IPS-15b (cell line): ENCODE measurements at regions not wholly inside any gene's neighbourhood (a gene's known extent, or its start where the extent isn't known, plus 50 kb on each side); places are given as distances from the start of the nearest gene placed in this dataset.
"Not testable (repeated sequence)": the region's sequence is repeated elsewhere in the genome, so short reads cannot be mapped to it uniquely, and the experiment has no call there.

Experiments used
- H3K27me3 ChIP-seq: one replicate; pipeline ENCODE4 v1.6.1; 2013; ENCODE audit warnings: low read length; ENCODE audit not compliant: control insufficient read depth, insufficient read depth
- H3K36me3 ChIP-seq: one replicate; pipeline ENCODE4 v1.6.1; 2013; ENCODE audit warnings: low read length; ENCODE audit not compliant: control insufficient read depth, insufficient read depth
- H3K4me1 ChIP-seq: one replicate; pipeline ENCODE4 v1.6.1; 2013; ENCODE audit warnings: mild to moderate bottlenecking, low read length; ENCODE audit not compliant: control insufficient read depth, insufficient read depth
- H3K4me3 ChIP-seq: one replicate; pipeline ENCODE4 v1.5.1; 2013; ENCODE audit warnings: low read depth, low read length
- H3K9ac ChIP-seq: one replicate; pipeline ENCODE4 v1.6.1; 2013; ENCODE audit warnings: low read depth, mild to moderate bottlenecking, low read length
- H3K9me3 ChIP-seq: one replicate; pipeline ENCODE4 v1.6.1; 2013; ENCODE audit warnings: mild to moderate bottlenecking, low read length; ENCODE audit not compliant: control insufficient read depth, insufficient read depth

DNA sequence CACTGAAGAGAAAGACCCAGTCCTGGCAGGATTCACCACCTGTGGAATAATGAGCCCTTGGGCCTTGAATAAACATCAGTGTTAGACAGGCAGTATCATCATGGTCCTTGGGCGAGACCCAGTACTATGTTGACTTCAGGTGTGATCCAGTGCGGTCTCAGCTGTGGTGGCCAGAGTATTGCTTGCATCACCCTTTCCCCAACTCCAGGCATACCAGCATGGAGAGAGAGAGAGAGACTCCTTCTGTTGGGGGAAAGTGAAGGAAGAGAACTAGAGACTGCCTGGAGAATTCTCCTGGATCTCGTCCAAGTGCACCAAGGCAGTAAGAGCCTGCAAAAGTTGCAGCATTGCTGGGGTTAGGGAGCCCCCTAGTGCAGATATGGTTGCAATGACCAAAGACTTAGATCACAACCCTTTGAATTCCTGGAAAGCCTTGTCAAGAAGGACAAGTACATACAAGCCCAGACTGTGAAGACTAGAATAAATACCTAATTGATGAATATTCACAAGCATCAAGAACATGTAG, 61.1 kb upstream of the VAMP7 start:
- no peak overlapping the region for H3K9ac ChIP-seq
- peaks cover 3% of the 10 kb centered on the region for H3K4me1 ChIP-seq
- no peaks in the 10 kb centered on the region for H3K9me3 ChIP-seq
- no peak overlapping the region for H3K4me3 ChIP-seq
- no peaks in the 10 kb centered on the region for H3K27me3 ChIP-seq
- no peaks in the 10 kb centered on the region for H3K36me3 ChIP-seq

- no peaks in the 10 kb centered on the region for H3K9me3 ChIP-seq
- peaks cover 3% of the 10 kb centered on the region for H3K4me1 ChIP-seq
- H3K4me3 ChIP-seq = no peak overlapping the region
- H3K27me3 ChIP-seq = no peaks in the 10 kb centered on the region
- no peak overlapping the region for H3K9ac ChIP-seq
- no peaks in the 10 kb centered on the region for H3K36me3 ChIP-seq
These were observed 61.6 kb upstream of the VAMP7 start for GRCh38 chrX:155819525-155819924.

DNA sequence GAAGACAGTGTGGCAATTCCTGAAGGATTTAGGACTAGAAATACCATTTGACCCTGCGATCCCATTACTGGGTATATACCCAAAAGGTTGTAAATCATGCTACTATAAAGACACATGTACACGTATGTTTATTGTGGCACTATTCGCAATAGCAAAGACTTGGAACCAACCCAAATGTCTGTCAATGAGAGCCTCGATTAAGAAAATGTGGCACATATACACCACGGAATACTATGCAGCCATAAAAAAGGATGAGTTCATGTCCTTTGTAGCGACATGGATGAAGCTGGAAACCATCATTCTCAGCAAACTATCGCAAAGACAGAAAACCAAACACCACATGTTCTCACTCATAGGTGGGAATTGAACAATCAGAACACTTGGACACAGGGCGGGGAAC, 66.8 kb upstream of the VAMP7 start:
- H3K27me3 ChIP-seq, H3K4me3 ChIP-seq, H3K9me3 ChIP-seq, H3K4me1 ChIP-seq, H3K9ac ChIP-seq, H3K36me3 ChIP-seq: not testable (repeated sequence)

DNA sequence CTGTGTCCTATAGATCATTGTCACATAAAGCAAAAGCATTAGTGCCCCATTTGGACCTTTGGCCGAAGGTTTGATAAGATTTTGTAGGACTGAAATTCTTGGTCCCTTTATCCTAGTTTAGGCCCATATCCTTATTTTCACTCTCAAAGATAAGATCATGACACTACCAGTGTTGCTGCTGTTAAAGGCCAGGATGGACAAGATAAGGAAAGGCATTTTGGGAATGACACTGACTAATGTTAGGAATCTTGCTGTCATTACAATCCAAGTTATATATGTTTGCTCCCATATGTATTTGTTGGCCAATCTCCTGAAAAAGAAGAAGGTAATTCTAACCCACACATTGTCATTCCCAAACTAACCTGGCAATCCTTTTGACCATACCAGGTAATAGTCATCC, 101.3 kb upstream of the VAMP7 start:
- Histone ChIP-seq H3K27me3 (no peaks in the 10 kb centered on the region), H3K4me1 (no peaks in the 10 kb centered on the region), H3K4me3 (no peak overlapping the region), H3K9ac (no peak overlapping the region), H3K36me3 (no peaks in the 10 kb centered on the region), H3K9me3 (peaks cover 3% of the 10 kb centered on the region)

DNA sequence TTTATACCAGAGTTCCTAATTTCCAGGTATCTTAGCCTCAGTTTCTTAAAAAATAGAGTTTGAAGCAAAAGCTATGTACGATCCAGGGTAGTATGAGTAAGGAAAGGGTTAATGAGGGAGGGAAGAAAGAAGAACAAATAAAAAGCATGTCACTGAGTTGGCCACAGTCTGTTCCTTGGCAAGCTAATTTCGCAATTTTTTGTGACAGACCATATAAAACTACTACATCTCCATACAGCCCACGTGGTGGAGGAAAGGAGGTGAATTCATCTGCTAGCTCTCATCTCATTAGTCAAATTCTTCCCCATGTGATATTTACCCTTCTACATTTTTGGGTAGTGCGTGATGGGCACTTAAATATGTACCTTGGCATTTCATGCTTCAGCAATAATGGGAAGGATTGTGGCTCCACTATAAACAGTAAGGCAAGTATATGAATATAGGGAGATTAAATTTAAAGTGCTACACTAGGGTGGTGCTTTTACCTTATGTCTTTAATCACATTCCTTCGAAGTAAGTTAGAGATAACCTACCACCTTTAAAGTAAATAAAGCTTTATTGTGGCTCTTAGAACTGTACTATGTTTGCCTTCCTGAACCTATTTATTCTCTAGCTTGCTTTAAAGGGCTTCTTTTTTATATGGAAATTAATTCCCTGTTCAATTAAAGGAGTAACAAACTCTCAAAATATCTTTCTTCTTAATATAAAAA, 102.1 kb upstream of the VAMP7 start:
- no peak overlapping the region for H3K9ac ChIP-seq
- no peak overlapping the region for H3K4me3 ChIP-seq
- H3K36me3 ChIP-seq = no peaks in the 10 kb centered on the region
- H3K27me3 ChIP-seq = no peaks in the 10 kb centered on the region
- peaks cover 3% of the 10 kb centered on the region for H3K9me3 ChIP-seq
- H3K4me1 ChIP-seq = no peaks in the 10 kb centered on the region

GRCh38 chrX:155774387-155774786, 106.8 kb upstream of the VAMP7 start:
- Histone ChIP-seq H3K4me1 (peaks cover 4% of the 10 kb centered on the region), H3K36me3 (no peaks in the 10 kb centered on the region), H3K4me3 (no peak overlapping the region), H3K27me3 (no peaks in the 10 kb centered on the region), H3K9ac (no peak overlapping the region), H3K9me3 (peaks cover 3% of the 10 kb centered on the region)

- H3K27me3 ChIP-seq = no peaks in the 10 kb centered on the region
- H3K9me3 ChIP-seq = no peaks in the 10 kb centered on the region
- no peaks in the 10 kb centered on the region for H3K36me3 ChIP-seq
- H3K4me3 ChIP-seq = peak overlapping the region; percentile 47
- no peak overlapping the region for H3K9ac ChIP-seq
- H3K4me1 ChIP-seq = peaks cover 4% of the 10 kb centered on the region
These were observed 113.0 kb upstream of the VAMP7 start for GRCh38 chrX:155767876-155768769.

DNA sequence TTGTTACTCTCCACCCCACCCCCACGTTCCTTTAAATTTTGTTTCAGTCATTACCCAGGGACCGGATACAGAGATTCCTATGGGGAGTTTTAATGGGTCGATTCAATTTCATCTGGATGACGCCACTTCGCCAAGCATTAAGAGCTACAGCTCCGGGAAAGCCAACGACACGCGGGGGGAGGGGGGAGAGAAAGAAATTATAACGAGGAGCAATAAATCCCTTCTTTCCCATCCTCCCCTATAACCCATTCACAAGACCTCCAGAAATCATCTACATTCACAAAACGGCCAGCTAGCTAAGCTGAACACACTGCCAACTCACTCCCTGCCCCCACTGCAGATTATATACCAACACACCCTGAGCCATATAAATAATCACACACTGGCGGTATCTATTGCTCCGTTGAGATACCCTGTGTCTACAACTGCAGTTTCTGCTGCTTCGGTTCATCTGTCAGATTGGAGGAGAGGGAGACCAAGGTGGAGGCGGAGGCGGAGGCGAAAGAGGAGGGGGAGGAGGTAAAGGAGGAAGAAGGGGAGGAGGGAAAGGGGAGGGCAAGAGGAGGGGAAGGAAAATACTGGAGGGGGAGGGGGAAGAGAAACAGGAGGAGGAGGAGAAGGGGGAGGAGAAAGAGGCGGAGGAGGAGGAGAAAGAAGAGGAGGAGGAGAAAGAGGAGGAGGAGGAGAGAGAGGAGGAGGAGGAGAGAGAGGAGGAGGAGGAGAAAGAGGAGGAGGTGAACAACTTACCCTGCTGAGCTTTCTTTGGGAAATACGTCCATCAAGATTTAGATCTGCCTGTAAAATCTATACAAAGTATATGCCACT, 113.9 kb upstream of the VAMP7 start:
- Histone ChIP-seq H3K9me3 (no peaks in the 10 kb centered on the region), H3K9ac (no peak overlapping the region), H3K27me3 (no peaks in the 10 kb centered on the region), H3K4me1 (peaks cover 4% of the 10 kb centered on the region), H3K36me3 (no peaks in the 10 kb centered on the region), H3K4me3 (peak overlapping the region; percentile 62)

DNA sequence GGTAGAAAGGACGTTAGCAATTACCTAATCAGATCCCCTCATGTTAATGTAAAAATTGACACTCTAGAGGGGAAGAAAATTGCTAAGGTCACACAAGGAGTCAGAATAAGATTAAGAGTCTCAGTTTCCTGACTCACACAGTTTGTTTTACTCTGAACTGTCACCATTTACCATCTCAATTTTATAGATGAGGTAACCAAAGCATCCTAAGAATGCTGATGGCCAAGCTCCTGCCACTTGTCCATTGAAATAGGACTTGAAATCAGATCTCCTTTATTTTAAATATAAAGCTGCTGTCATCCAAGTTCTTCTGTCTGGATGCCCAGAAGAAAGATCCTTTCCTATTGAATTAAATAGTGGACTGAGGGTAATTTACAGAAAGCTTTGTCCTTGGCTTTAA, 114.8 kb upstream of the VAMP7 start:
- Histone ChIP-seq H3K9me3 (no peaks in the 10 kb centered on the region), H3K4me3 (peak overlapping the region; percentile 62)

DNA sequence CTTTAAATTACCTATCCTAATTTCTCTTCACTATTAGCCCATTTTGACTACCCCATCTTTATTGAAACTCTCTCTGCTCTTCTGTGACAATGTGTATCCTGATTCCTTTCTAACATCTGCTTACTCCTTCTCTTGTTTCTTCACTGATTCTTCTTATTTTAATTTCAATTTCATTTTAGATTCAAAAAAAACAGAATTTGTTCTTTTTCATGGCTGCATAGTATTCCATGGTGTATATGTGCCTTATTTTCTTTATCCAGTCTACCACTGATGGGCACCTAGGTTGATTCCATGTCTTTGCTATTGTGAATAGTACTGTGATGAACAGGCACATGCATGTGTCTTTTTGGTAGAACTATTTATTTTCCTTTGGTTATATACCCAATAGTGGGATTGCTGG, 120.0 kb upstream of the VAMP7 start:
- no peak overlapping the region for H3K9ac ChIP-seq
- no peaks in the 10 kb centered on the region for H3K27me3 ChIP-seq
- peaks cover 2% of the 10 kb centered on the region for H3K4me1 ChIP-seq
- no peaks in the 10 kb centered on the region for H3K9me3 ChIP-seq
- H3K4me3 ChIP-seq = no peak overlapping the region
- H3K36me3 ChIP-seq = no peaks in the 10 kb centered on the region

More for the DNA sequence above, 114.8 kb upstream of the VAMP7 start:
- Histone ChIP-seq H3K27me3 (no peaks in the 10 kb centered on the region), H3K4me1 (peaks cover 4% of the 10 kb centered on the region), H3K36me3 (no peaks in the 10 kb centered on the region), H3K9ac (no peak overlapping the region)

DNA sequence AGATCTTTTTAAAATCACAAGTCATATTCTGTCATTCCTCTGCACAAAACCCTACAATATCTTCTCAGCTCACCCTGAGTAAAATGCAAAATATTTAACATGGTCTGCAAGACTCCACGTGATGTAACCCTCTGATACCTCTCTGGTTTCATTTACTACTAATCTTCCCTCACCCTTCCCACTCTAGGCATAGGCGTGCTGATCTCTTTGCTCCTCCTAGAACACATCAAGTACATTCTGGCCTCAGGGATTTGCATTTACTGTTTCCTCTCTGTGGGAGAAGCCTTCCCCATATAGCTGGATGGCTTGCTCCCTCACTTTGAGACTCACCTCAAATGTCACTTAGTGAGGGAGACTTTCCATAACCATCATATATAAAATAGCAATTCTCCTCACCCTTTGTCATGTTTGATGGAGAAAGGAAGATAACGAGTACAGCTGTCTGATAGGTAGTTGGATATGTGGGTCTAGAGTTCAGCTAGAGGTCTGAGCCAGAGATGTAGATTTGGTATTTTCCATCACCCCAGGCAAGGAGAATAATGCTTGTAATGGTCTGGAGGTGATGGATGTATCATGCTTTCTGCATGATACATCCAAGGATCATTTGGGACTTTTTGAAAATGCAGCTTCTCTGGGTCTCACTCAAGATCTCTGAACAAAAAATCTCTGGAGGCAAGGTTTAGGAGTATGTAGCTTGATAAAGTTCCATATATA, 123.9 kb upstream of the VAMP7 start:
- peaks cover 2% of the 10 kb centered on the region for H3K4me1 ChIP-seq
- H3K36me3 ChIP-seq = no peaks in the 10 kb centered on the region
- H3K9me3 ChIP-seq = no peaks in the 10 kb centered on the region
- no peaks in the 10 kb centered on the region for H3K27me3 ChIP-seq
- no peak overlapping the region for H3K9ac ChIP-seq
- no peak overlapping the region for H3K4me3 ChIP-seq
